ENCODE measurements at regions not wholly inside any gene's neighbourhood (a gene's known extent, or its start where the extent isn't known, plus 50 kb on each side); places are given as distances from the start of the nearest gene placed in this dataset.

DNA sequence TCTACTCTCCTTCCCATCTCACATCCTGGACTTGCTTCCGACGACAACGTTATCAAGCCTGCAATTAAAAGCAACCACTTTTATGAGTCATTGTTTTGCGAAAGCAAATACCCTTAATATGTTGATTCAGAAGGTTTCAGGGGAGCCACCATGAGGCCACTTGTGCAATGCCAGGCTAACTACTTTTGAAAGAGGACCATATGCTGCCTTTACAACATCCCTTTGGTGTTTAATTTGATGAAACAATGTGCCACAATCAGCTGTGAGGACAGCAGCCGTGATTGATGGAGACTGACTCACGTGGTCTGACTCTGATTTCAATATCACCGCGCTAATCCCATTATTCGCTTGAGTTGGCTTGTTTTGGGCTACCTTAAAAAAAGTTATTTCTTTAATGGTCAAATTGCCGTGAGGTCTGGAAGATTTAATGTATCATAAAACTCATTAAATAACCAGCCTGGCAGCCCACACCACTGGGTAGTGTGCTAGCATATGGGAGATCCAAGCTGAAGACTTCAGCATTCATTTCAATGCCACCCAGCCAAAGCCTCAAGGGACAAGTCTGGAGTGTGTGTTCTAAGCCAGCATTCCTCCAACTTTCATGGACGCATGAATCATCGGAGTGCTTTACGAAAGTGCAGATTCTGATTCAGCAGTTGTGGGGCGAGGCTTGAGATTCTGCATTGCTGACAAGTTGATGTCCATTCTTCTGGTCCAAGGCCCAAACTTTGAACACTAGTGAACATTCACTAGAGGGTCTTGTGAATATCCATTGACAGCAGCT, 73.3 kb upstream of the PAXBP1 start:
- intact Hi-C loops (cut with DNase I) = no loop called here
- H3K36me3 ChIP-seq = no peaks in the 10 kb centered on the region
- H3K27ac ChIP-seq = no peak overlapping the region
- no peaks in the 10 kb centered on the region for H3K27me3 ChIP-seq
- no peak for ATAC-seq
- no peak for DNase-seq
- no peak overlapping the region for H3K4me3 ChIP-seq
- no peaks in the 10 kb centered on the region for H3K9me3 ChIP-seq
- TF ChIP-seq, protein P1, sequence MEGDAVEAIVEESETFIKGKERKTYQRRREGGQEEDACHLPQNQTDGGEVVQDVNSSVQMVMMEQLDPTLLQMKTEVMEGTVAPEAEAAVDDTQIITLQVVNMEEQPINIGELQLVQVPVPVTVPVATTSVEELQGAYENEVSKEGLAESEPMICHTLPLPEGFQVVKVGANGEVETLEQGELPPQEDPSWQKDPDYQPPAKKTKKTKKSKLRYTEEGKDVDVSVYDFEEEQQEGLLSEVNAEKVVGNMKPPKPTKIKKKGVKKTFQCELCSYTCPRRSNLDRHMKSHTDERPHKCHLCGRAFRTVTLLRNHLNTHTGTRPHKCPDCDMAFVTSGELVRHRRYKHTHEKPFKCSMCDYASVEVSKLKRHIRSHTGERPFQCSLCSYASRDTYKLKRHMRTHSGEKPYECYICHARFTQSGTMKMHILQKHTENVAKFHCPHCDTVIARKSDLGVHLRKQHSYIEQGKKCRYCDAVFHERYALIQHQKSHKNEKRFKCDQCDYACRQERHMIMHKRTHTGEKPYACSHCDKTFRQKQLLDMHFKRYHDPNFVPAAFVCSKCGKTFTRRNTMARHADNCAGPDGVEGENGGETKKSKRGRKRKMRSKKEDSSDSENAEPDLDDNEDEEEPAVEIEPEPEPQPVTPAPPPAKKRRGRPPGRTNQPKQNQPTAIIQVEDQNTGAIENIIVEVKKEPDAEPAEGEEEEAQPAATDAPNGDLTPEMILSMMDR (IDR thresholded peaks at IDR 0.05) = no peak
- H3K4me1 ChIP-seq = no peaks in the 10 kb centered on the region

DNA sequence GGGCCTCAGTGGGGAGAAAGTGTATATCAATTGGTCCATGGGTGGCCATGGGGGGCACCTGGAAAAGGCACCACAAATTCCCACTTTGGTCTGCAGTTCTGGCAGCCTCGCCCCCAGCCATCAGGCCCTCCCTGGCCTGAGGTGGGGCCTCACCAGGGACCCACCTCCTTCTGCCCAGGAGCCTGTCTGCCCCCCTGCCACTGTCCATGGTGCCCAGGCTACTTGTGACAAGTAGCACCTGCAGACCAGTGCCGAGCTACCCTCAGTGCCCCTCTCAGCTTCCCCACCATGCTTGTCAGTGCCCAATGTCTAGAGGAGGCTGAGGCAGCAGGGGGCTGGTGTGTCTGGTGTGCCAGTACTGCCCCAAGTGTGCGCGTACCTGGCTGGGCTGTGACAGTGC, 87.1 kb upstream of the PAXBP1 start:
- Histone ChIP-seq H3K27me3 (peaks cover 4% of the 10 kb centered on the region), H3K4me1 (no peaks in the 10 kb centered on the region), H3K9me3 (no peaks in the 10 kb centered on the region), H3K27ac (no peak overlapping the region), H3K4me3 (no peak overlapping the region), H3K36me3 (no peaks in the 10 kb centered on the region)
- no peak for ATAC-seq
- TF ChIP-seq, protein P1 (IDR thresholded peaks at IDR 0.05) = no peak
- no peak for DNase-seq
- intact Hi-C loops (cut with DNase I) = no loop called here

DNA sequence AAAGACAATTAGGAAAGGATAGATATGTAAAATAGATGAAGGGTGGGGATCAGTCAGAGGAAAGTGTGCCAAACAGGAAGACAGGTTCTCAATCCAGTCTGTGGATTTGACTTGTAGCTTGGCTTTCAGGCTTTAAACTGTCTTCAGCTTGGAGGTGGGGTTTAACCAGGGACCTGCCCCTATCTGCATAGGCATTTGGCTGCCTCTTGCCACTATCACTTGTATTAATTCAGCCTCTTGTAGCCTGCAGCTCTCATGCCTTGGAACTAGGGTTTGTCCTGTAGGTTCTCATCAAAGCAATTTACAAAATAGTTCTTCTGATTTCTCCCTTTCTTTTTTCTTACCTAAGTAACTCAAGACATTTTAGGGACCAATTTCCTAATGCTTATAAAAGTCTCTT, 88.8 kb upstream of the PAXBP1 start:
- H3K9me3 ChIP-seq = no peaks in the 10 kb centered on the region
- intact Hi-C loops (cut with DNase I) = no loop called here
- ATAC-seq (no peak), DNase-seq (no peak)
- TF ChIP-seq, protein P1 (IDR thresholded peaks at IDR 0.05) = no peak
- H3K27ac ChIP-seq = no peak overlapping the region
- H3K4me1 ChIP-seq = no peaks in the 10 kb centered on the region
- no peaks in the 10 kb centered on the region for H3K36me3 ChIP-seq
- peaks cover 4% of the 10 kb centered on the region for H3K27me3 ChIP-seq
- no peak overlapping the region for H3K4me3 ChIP-seq

DNA sequence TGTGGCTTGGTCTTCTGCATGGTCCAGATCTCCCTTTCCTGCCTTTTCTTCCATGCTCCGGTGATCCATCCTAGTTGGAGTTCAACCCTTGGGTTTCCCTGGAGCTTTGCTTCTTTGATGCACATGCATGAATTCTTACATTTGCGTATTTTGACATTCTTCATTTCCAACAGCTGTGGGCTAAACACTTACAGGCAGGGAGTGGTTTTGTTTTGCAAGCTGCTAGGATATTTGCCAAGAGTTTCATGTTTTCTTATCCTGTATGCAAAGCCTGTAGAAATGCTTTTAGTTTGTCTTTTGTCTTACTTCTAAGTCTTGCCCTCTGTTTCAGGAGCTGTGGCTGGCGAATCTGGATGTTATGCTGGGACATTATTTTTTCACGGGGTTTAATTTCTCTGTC, 90.3 kb upstream of the PAXBP1 start:
- TF ChIP-seq, protein P1 (IDR thresholded peaks at IDR 0.05) = no peak
- ATAC-seq (no peak), DNase-seq (no peak)
- H3K36me3 ChIP-seq = no peaks in the 10 kb centered on the region
- H3K9me3 ChIP-seq = no peaks in the 10 kb centered on the region
- no peaks in the 10 kb centered on the region for H3K4me1 ChIP-seq
- no peak overlapping the region for H3K27ac ChIP-seq
- intact Hi-C loops (cut with DNase I) = no loop called here
- no peak overlapping the region for H3K4me3 ChIP-seq
- H3K27me3 ChIP-seq = peaks cover 4% of the 10 kb centered on the region

DNA sequence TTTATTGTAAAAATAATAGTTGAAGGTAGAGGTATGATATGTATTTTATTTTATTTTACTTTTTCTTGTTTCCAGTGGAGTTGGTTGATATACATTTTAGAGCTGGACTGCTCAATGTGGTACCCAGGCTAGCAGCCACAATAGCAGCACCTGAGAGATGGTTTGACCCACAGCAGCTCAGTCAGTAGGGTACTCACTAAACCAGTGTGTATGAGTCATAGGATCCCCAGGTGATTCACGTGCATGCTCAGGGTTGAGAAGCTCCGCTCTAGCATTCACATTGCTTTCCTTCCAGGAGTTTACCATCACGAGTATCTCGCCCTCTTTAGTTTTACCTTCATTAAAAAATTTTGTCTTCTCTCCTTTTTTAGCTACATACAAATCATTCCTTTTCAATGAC, 96.0 kb upstream of the PAXBP1 start:
- intact Hi-C loops (cut with DNase I) = no loop called here

More for the DNA sequence above, 96.0 kb upstream of the PAXBP1 start:
- Histone ChIP-seq H3K27me3 (peaks cover 4% of the 10 kb centered on the region), H3K9me3 (no peaks in the 10 kb centered on the region), H3K36me3 (no peaks in the 10 kb centered on the region), H3K4me1 (no peaks in the 10 kb centered on the region), H3K4me3 (no peak overlapping the region), H3K27ac (no peak overlapping the region)
- no peak for ATAC-seq
- TF ChIP-seq, protein P1 (IDR thresholded peaks at IDR 0.05) = no peak
- no peak for DNase-seq

All from upper lobe of right lung (tissue), 1 donor.